Activated CD4-positive, alpha-beta T cell treated with anti-CD3 and anti-CD28 coated beads, Interleukin-2, amount 50 U/mL, for 16 hours (primary cell): ENCODE measurements at regions not wholly inside any gene's neighbourhood (a gene's known extent, or its start where the extent isn't known, plus 50 kb on each side); places are given as distances from the start of the nearest gene placed in this dataset.

ENCODE experiments used
- DNase-seq: peaks from one replicate; pipeline ENCODE4 v3.0.0-alpha.2; 2020

DNA sequence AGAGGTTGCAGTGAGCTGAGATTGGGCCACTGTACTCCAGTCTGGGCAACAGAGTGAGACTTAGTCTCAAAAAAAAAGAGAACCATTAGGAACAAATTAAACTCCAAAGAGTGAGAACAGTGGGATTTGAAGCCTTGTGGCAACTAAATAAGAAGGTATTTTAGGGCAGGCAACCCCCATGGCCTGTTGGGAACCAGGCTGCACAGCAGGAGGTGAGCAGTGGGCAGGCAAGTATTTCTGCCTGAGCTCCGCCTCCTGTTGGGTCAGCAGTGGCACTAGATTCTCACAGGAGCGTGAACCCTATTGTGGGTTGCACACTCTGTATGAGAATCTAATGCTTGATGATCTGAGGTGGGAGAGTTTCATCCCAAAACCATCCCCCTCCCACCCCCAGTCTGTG, 57.6 kb upstream of the MED9 start:
- no peak for DNase-seq

DNA sequence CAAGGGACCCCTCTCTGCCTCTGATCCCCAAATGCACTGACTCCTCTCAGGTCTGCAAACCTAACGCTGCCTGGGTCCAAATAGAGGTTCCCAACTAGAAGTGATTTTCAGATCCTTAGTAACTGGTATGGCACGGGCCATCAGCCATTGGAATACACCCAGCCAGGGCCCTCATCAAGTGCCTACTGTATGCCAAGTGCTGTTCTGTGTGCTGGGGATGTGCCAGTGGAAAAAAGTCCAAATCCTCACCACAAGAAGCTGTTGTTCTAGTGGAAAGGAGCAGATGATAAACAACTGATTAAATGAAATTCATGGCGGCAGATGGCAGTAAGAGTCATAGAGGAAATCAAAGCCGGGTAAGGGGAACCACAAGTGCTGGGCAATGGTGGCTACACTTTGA, 57.2 kb upstream of the MED9 start:
- DNase-seq = no peak

DNA sequence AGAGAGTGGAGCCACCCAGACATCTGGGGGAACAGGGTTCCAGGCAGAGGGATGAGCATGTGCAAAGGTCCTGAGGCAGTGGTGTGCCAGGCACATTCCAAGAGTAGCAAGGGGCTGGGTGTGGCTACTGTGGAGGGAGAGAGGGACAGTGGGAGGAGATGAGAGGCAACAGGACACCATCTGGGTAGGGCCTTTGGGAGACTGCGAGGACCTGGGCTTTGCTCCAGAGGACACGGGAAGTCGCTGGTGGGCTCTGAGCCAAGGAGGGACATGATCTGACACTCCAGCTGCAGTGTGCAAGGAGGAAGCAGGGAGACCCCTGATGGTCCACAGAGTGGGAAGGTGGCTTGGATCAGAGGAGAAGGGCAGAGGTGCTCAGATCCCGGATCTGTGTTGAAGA, 56.7 kb upstream of the MED9 start:
- DNase-seq = no peak

DNA sequence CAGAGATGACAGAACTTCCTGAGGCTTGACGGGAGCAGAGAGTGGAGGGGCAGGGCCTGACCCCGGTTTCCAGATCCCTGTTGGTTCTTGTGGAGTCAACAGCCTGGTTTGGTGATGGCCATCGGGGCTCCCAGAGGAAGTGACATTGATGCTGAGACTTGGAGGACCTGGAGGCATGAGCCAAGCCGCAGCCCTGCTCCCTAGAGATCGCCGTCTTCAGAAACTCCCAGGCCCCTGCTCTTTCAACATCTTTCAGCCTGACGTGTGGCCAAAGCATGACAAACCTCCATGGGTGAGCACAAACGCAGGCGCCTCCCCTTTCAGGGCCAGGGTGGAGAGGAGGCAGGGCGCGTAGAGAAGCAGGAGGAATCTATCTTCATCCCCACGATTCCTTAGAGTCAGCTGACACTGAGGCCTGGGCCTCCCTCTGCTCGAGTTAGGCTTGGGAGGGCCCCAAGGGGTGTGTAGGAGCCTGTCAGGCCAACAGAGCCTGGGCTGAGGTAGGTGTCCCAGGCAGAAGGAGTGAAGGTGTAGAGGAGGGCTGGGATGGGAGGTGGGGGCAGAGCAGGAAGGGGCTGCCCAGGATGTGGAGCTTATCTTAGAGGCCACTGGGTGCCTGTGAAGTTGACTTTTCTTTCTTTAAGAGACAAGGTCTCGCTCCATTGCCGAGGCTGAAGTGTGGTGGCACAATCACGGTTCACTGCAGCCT, 56.1 kb upstream of the MED9 start:
- no peak for DNase-seq

DNA sequence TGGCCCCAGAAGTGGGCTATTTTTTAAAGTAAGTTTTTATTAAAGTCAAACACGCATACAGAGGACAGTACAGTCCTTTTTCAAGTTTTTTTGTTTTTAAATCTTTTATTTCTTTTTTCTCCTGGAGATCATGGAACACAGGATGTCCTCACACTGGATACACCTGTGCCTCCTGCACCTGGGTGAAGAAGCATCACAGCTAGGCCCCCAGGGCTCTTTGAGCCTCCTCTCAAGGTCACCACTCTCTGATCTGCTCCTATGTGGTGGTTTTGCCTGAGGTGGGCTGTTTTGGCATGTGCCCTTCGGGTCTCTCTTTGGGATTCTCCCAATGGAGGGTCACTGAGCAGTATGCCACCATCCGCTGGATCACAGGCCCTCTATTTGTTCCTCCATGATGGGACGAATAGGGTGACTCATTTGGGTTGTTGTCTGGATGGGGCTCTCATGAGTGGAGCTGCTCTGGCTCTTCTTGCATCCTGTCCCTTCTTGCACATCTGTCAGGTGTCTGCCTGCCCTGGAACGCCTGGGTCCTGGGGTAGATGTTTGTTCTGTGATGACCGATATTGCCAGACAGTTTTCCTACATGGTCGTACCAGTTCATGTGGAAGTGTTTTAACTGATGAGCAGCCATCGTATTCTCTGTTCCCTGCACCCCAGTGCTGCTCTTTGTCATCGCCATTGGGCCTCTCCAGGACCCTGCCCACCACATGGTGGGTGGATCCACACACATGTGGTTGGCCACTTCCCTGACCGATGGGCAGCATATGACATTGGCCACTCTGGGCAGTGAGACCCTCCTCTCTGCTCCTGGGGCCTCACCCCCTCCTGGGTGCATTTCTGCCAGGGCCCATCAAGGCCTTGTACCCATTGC, 55.2 kb upstream of the MED9 start:
- no peak for DNase-seq

DNA sequence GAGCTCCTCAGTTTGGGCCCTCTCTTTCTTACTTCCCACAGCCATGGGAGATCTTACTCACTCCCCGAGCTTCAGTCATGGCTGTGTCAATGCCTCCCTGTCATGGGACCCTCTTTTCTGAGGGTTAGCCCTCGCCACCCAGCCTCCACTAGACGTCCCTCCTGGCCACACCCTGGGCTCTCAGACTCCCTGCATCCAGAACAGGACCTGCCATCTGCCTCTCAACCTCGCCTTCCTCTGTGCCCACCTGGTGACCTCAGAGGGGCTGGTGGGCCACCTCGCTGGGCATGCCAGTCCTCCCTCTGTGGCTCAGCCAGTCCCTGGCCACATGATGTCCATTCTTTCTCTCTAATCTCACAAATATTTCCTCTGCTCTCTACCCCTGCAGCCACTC, 54.6 kb upstream of the MED9 start:
- DNase-seq = no peak

DNA sequence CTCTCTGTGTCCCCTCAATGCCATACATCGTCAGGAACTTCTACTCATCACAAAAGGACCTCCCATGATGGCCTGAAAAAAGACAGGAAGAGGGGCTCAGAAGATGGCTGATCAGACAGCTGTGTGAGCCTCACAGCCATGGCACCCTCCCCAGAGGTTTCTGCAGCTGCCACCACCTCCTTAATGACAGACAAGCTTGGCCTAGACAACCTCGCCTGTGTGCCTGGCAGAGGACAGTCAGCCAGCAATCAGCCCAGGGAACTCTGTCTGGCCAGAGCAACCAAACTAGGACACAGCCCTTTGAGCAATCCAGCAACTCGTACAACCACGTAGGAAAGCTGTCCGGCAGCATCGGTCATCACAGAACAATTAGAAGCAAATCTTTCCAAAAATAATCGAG, 54.2 kb upstream of the MED9 start:
- no peak for DNase-seq

DNA sequence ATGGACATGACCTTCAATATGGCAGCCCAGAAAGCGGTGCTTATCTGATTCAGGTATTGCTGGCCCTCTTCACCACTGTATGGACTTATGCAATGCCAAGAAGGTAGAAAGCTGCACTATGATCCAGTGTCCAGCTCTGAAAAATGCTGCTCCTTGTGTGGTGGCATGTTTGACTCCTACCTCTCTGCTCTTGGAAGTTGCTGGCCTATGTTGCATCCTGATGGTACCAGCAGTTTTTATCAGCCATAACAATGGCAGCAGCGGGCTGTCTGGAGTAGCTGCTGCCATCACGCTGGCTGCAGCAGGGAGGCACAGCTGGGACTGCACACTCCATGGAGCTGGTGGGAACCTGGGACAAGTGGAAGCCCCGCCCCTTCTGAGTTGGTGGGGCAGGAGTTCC, 53.1 kb upstream of the MED9 start:
- no peak for DNase-seq

DNA sequence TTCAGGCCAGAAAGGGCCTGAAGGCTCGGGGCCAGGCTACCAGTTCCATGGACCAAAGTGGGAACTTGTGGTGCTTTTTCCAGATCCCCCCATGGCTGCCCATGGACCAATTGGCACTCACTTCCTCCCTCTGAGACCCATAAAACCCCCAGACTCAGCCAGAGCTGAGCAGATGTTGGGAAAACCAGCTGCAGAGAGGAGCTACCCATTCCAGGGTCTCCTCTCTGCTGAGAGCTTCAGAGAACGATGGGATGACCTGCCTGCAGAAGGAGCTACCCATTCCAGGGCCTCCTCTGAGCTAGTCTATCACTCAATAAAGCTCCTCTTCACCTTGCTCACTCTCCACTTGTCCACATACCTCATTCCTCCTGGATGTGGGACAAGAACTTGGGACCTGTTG, 52.2 kb upstream of the MED9 start:
- no peak for DNase-seq

DNA sequence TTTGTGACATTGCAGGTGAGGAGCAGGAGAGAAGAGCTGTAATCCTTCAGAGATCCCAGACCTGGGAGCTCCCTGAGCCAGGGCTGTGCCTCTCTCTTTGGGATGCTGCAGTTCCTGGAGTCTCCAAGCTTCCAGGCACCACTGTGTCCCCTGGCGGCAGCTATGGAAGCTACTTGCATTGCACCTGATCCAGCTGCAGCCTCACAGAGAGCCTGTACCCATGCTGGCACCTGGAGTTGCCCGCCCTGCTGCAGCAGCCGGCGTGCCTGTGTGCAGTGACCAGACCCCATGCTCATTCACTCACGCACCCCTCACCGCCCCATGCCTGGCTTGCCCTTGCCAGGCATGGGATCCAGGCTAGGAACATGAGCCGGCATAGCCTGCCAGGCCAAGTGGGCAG, 51.8 kb upstream of the MED9 start:
- DNase-seq = no peak

DNA sequence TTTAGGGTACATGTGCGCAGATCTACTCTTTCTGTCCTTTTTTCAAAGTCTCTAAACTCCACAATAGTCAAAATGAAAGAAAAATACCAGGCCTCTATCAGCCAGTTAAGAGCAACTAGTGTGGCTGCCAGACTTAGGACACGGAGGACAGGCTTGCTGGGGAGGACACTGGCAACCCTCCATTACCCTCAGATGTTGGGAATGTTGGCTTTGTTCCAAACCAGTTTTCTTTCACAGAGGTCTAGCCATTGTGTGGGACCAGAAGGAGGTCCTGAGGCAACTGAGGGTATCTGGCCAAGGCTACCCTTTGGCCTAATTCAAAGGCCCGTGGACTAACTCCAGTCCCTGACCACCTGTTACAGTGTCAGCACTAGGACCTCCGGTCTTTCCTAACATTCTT, 51.2 kb upstream of the MED9 start:
- DNase-seq = no peak

DNA sequence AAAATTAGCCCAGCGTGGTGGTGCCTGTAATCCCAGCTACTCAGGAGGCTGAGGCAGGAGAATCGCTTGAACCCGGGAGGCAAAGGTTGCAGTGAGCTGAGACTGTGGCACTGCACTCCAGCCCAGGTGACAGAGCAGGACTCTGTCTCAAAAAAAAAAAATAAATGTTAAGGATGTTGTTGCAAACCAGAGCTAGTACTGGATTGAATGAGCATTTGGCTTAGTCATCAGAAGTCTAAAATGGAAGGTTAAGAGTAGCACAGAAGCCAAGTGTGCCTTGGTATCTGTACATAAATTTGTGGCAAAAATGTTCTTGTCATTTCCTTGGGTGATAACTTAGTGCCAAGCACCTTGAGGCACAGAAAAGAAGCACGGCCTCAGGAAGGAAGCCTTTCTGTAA, 50.6 kb upstream of the MED9 start:
- peak; percentile 16 for DNase-seq
